K562 (cell line): ENCODE measurements at regions not wholly inside any gene's neighbourhood (a gene's known extent, or its start where the extent isn't known, plus 50 kb on each side); places are given as distances from the start of the nearest gene placed in this dataset.

Experiments used
- ATAC-seq: fragments of 200-7000 bp; cut with Tn5 transposase; 3 replicates; pipeline ENCODE4 v1.9.1; 2020; ENCODE audit warnings: moderate library complexity
- BruUV-seq: library from RNA; stranded (reverse); fragments of 400-500 nt; replicated peaks from 2 replicates; lab custom pipeline; 2021; lab: Mats Ljungman, UMichigan
- CTCF ChIA-PET: fragments of 300-600 bp; formaldehyde crosslinking; extraction: SDS; loops from one replicate; lab custom pipeline; 2021; ENCODE audit warnings: low intra/inter-chr PET ratio; lab: Yijun Ruan, JAX
- POLR2A ChIA-PET: fragments of 300-600, 350-650 bp; sonication (Branson Sonifier 250); formaldehyde crosslinking; extraction: SDS; loops from one replicate; lab custom pipeline; 2021; ENCODE audit warnings: antibody characterized with exemption, inconsistent platforms; lab: Yijun Ruan, JAX
- DNase-seq, 4 experiments: peaks; one replicate each; pipeline versions ENCODE4 v3.0.0 to v3.0.0-alpha.2; 2011 to 2018; ENCODE audit warnings: low spot score in 3 of 4, mixed read lengths in 3 of 4; ENCODE audit errors: extremely low read depth in 1 of 4
- FAIRE-seq: peaks from 2 replicates; lab custom pipeline; 2011; peaks lifted over from hg19 to GRCh38; lab: Jason Lieb, UNC
- H2AFZ ChIP-seq: 2 replicates; pipeline ENCODE4 v1.6.0; 2011; ENCODE audit warnings: low read depth, low read length, control low read depth, inconsistent platforms
- H3K27ac ChIP-seq: fragments of 200-600 bp; 3 replicates; pipeline ENCODE4 v1.8.0; 2011; ENCODE audit warnings: low read depth, mild to moderate bottlenecking, control low read depth, inconsistent platforms, low read length, moderate library complexity, mixed read lengths; ENCODE audit errors: extremely low read depth
- H3K27me3 ChIP-seq, 2 experiments: fragments of 300-600 bp in 1 of 2; 2 replicates in 1 of 2; 3 replicates in 1 of 2; pipeline versions ENCODE4 v1.6.0 to v1.8.0; 2011; ENCODE audit warnings: inconsistent platforms in 2 of 2, low read length in 2 of 2, mild to moderate bottlenecking in 1 of 2, mixed read lengths in 1 of 2, moderate library complexity in 1 of 2; ENCODE audit not compliant: control insufficient read depth in 2 of 2, insufficient read depth in 2 of 2
- H3K36me3 ChIP-seq: fragments of 300-600 bp; 3 replicates; pipeline ENCODE4 v1.8.0; 2011; ENCODE audit warnings: mild to moderate bottlenecking, low read length, inconsistent platforms; ENCODE audit not compliant: control insufficient read depth, insufficient read depth
- H3K4me1 ChIP-seq, 2 experiments: fragments of 200-600 bp in 1 of 2; replicated peaks in 1 of 2; 2 replicates in 1 of 2; 3 replicates in 1 of 2; pipeline versions ENCODE4 v1.5.1 to v1.8.0; 2011; ENCODE audit warnings: inconsistent platforms in 2 of 2, low read length in 2 of 2, mild to moderate bottlenecking in 1 of 2, mixed read lengths in 1 of 2, moderate library complexity in 1 of 2; ENCODE audit not compliant: control insufficient read depth in 2 of 2, insufficient read depth in 2 of 2
- H3K4me2 ChIP-seq: 2 replicates; pipeline ENCODE4 v1.6.1; 2011; ENCODE audit warnings: low read length, control low read depth, inconsistent platforms, mixed read lengths; ENCODE audit not compliant: insufficient read depth
- H3K4me3 ChIP-seq: fragments of 200-600 bp; sonication (generic), shearing (Covaris generic); 2 replicates; pipeline ENCODE4 v1.5.1; 2016; ENCODE audit warnings: control low read depth, inconsistent platforms
- H3K79me2 ChIP-seq: fragments of 200-600 bp; 3 replicates; pipeline ENCODE4 v1.8.0; 2011; ENCODE audit warnings: low read length, inconsistent platforms; ENCODE audit not compliant: control insufficient read depth, insufficient read depth
- H3K9ac ChIP-seq, 2 experiments: 2 replicates each; pipeline versions ENCODE4 v1.6.0 to v1.6.1; 2011; ENCODE audit warnings: low read depth in 2 of 2, low read length in 2 of 2, control low read depth in 1 of 2, inconsistent platforms in 1 of 2, mild to moderate bottlenecking in 1 of 2, mixed read lengths in 1 of 2; ENCODE audit not compliant: insufficient read depth in 1 of 2
- H3K9me1 ChIP-seq: one replicate; pipeline ENCODE4 v1.6.0; 2011; ENCODE audit warnings: inconsistent platforms, mild to moderate bottlenecking, low read length, moderate library complexity; ENCODE audit not compliant: control insufficient read depth, insufficient read depth
- H3K9me3 ChIP-seq: replicated peaks from 2 replicates; pipeline ENCODE4 v1.5.1; 2011; ENCODE audit warnings: low read depth, low read length, inconsistent platforms; ENCODE audit not compliant: control insufficient read depth, insufficient read depth
- H4K20me1 ChIP-seq: replicated peaks from 2 replicates; pipeline ENCODE4 v1.6.1; 2011; ENCODE audit warnings: low read length, inconsistent platforms, mixed read lengths; ENCODE audit not compliant: control insufficient read depth, insufficient read depth
- CHD4 ChIP-seq: fragments of 200-600 bp; sonication (generic); IDR thresholded peaks from 3 replicates; pipeline ENCODE4 v1.6.1; 2012; ENCODE audit warnings: low read depth, mild to moderate bottlenecking, mixed read lengths, low read length, inconsistent platforms; ENCODE audit not compliant: insufficient read depth, insufficient replicate concordance, poor library complexity, severe bottlenecking
- CREBBP ChIP-seq: IDR thresholded peaks from one replicate; pipeline ENCODE4 v1.6.1; 2012; ENCODE audit warnings: low read depth, mild to moderate bottlenecking, control low read depth, inconsistent platforms, low read length
- KLF13 ChIP-seq: fragments of 450-650 bp; IDR thresholded peaks from 2 replicates; pipeline ENCODE4 v1.6.1; 2016; ENCODE audit warnings: missing genetic modification characterization, low read depth, mild to moderate bottlenecking, missing compliant biosample characterization, moderate library complexity, borderline replicate concordance
- RFX5 ChIP-seq: IDR thresholded peaks from 2 replicates; pipeline ENCODE4 v1.6.1; 2011; ENCODE audit warnings: low read depth, mild to moderate bottlenecking, improper control_type of control experiment, low read length
- STAG1 ChIP-seq: sonication (generic); formaldehyde crosslinking; IDR thresholded peaks from 2 replicates; pipeline ENCODE4 v1.5.0; 2020; ENCODE audit warnings: missing genetic modification reagents, borderline replicate concordance
- TCF7 ChIP-seq: sonication (generic); IDR thresholded peaks from 2 replicates; pipeline ENCODE4 v1.6.1; 2016; ENCODE audit warnings: antibody characterized with exemption, borderline replicate concordance
- ZNF140 ChIP-seq: fragments of 250-450 bp; sonication (Bioruptor Pico); IDR thresholded peaks from 2 replicates; pipeline ENCODE4 v1.8.0; 2021; ENCODE audit warnings: moderate library complexity, mild to moderate bottlenecking, inconsistent platforms
- ZNF282 ChIP-seq: sonication (generic); formaldehyde crosslinking; IDR thresholded peaks from 2 replicates; pipeline ENCODE4 v1.8.1; 2023; ENCODE audit warnings: missing genetic modification reagents
- ZNF696 ChIP-seq: fragments of 250-450 bp; sonication (Bioruptor Pico); conservative IDR thresholded peaks from 2 replicates; pipeline ENCODE4 v1.4.0; 2020; ENCODE audit warnings: mild to moderate bottlenecking, moderate library complexity
- ZNF766 ChIP-seq: fragments of 200-800 bp; sonication (Bioruptor generic); conservative IDR thresholded peaks from 2 replicates; pipeline ENCODE4 v1.6.1; 2016; ENCODE audit warnings: missing genetic modification characterization, missing compliant biosample characterization
- WGBS: fragments of 100-300 bp; shearing (Covaris generic); methylation state at CpG from one replicate; pipeline ENCODE4 v1.1.6; 2016; ENCODE audit warnings: low coverage, mixed read lengths; ENCODE audit not compliant: insufficient coverage; ENCODE audit errors: missing lambda C conversion rate; 5-methylcytosine and 5-hydroxymethylcytosine counted together
- in situ Hi-C: fragments of 300-500 bp; cut with MboI; formaldehyde crosslinking; loops from 4 replicates; pipeline ENCODE4 v1.15.0; 2018; ENCODE audit warnings: inconsistent platforms, mixed read lengths
- intact Hi-C: fragments of 100-400 bp; cut with micrococcal nuclease; formaldehyde crosslinking; loops from 2 replicates; pipeline ENCODE4 v1.14.2; 2022

DNA sequence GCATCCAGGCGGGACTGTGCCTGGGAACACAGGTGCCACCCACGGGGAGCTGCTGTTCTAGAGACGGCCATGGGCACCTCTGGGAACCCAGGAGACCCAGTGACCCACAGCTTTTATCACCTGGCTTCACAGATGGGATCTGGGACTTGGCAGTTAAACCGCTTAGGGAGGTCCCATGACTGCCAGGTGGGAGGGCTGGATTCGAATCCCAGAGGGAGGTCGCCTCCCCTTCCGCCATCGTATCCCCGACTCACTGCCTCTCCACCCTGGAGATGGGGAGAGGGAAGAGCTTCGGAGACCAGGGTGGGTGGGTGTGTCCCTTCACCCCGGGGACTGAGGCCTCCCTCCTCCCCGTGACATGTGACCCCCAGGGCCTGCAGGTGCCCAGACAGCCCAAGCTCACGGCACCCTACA is 169.4 kb downstream of the RTP5 start:
- intact Hi-C loops (no loop called here), in situ Hi-C loops (no loop called here)
- CTCF ChIA-PET = no interaction called here
- no TSS peak for BruUV-seq
- WGBS = 4% methylated on average over 8 of the region's 13 CpGs
- Histone ChIP-seq H3K27me3 (peaks cover 40 to 64% of the 10 kb centered on the region in 2 experiments), H3K4me2 (no peak overlapping the region), H3K4me1 (peaks cover 0 to 11% of the 10 kb centered on the region in 2 experiments; a peak in 2 of 5 replicates), H2AFZ (no peak overlapping the region), H3K4me3 (no peak overlapping the region), H3K27ac (no peak overlapping the region), H3K79me2 (no peaks in the 10 kb centered on the region), H4K20me1 (peaks cover 4% of the 10 kb centered on the region), H3K36me3 (no peaks in the 10 kb centered on the region), H3K9me3 (0 out of 2 replicates have a peak, but pooled peaks cover 1% of the 10 kb centered on the region), H3K9ac (no peak overlapping the region), H3K9me1 (no peaks in the 10 kb centered on the region)
- ATAC-seq = no peak
- TF ChIP-seq RFX5 (no peak), ZNF282 (CRISPR knock-in tag) (no peak), STAG1 (CRISPR knock-in tag) (no peak), TCF7 (no peak), CREBBP (no peak), CHD4 (no peak), KLF13 (tag) (no peak), ZNF696 (CRISPR knock-in tag) (no peak), ZNF140 (CRISPR knock-in tag) (no peak), ZNF766 (CRISPR knock-in tag) (no peak)
- no peak for DNase-seq
- POLR2A ChIA-PET = no interaction called here
- no peak for FAIRE-seq
